H1 (cell line): ENCODE measurements at regions not wholly inside any gene's neighbourhood (a gene's known extent, or its start where the extent isn't known, plus 50 kb on each side); places are given as distances from the start of the nearest gene placed in this dataset.

Experiments used
- ATF3 ChIP-seq: IDR thresholded peaks from 2 replicates; pipeline ENCODE4 v1.6.1; 2011; ENCODE audit warnings: low read depth, mild to moderate bottlenecking, low read length; ENCODE audit not compliant: insufficient read depth
- BACH1 ChIP-seq: IDR thresholded peaks from 2 replicates; pipeline ENCODE4 v1.6.1; 2012; ENCODE audit warnings: low read length, improper control_type of control experiment
- BCL11A ChIP-seq, 2 experiments: IDR thresholded peaks; one replicate each; pipeline ENCODE4 v1.6.1; 2011; ENCODE audit warnings: low read depth in 2 of 2, low read length in 2 of 2, mild to moderate bottlenecking in 2 of 2
- CHD1 ChIP-seq: IDR thresholded peaks from 2 replicates; pipeline ENCODE4 v1.6.1; 2012; ENCODE audit warnings: low read depth, low read length, improper control_type of control experiment
- EGR1 ChIP-seq: IDR thresholded peaks from 2 replicates; pipeline ENCODE4 v1.6.1; 2011; ENCODE audit warnings: low read depth, low read length, borderline replicate concordance
- EZH2 ChIP-seq: fragments of 200-600 bp; sonication (generic); IDR thresholded peaks from 2 replicates; pipeline ENCODE4 v1.7.1; 2012; ENCODE audit warnings: low read depth, mild to moderate bottlenecking, moderate library complexity, low read length, inconsistent platforms; ENCODE audit not compliant: severe bottlenecking
- FOSL1 ChIP-seq: IDR thresholded peaks from 2 replicates; pipeline ENCODE4 v1.6.1; 2011; ENCODE audit warnings: mild to moderate bottlenecking, low read depth, low read length, moderate library complexity; ENCODE audit not compliant: insufficient read depth
- JUND ChIP-seq: IDR thresholded peaks from 2 replicates; pipeline ENCODE4 v1.6.1; 2011; ENCODE audit warnings: mild to moderate bottlenecking, improper control_type of control experiment, low read length
- KDM4A ChIP-seq: IDR thresholded peaks from one replicate; pipeline ENCODE4 v1.7.1; 2012; ENCODE audit warnings: low read depth, mild to moderate bottlenecking, moderate library complexity, low read length, inconsistent platforms; ENCODE audit not compliant: severe bottlenecking
- NRF1 ChIP-seq: IDR thresholded peaks from 2 replicates; pipeline ENCODE4 v1.6.1; 2011; ENCODE audit warnings: mild to moderate bottlenecking, low read depth, low read length, improper control_type of control experiment
- POU5F1 ChIP-seq: IDR thresholded peaks from 2 replicates; pipeline ENCODE4 v1.6.1; 2011; ENCODE audit warnings: low read depth, mild to moderate bottlenecking, low read length, moderate library complexity
- SAP30 ChIP-seq: fragments of 300-600 bp; sonication (generic); IDR thresholded peaks from 2 replicates; pipeline ENCODE4 v1.7.1; 2012; ENCODE audit warnings: low read length, moderate library complexity, mild to moderate bottlenecking, inconsistent platforms; ENCODE audit not compliant: insufficient read depth, insufficient replicate concordance
- SP2 ChIP-seq: IDR thresholded peaks from 2 replicates; pipeline ENCODE4 v1.6.1; 2012; ENCODE audit warnings: mild to moderate bottlenecking, low read length, inconsistent platforms
- TF ChIP-seq, protein P1 (sequence below), 3 experiments: IDR thresholded peaks; 1 replicate in 2 of 3; 2 replicates in 1 of 3; pipeline versions ENCODE4 v1.5.1 to v1.6.1; 2011; ENCODE audit warnings: low read length in 3 of 3, mild to moderate bottlenecking in 3 of 3, inconsistent platforms in 2 of 3, low read depth in 1 of 3, moderate library complexity in 1 of 3; ENCODE audit not compliant: insufficient read depth in 1 of 3; ENCODE audit errors: control extremely low read depth in 1 of 3

- TF ChIP-seq SP2 (no peak), SAP30 (no peak), BCL11A (IDR thresholded peaks at IDR 0.05; ENCODE audit: low read depth in 2 of 2, low read length in 2 of 2) (no peak), BACH1 (no peak), NRF1 (no peak), EGR1 (no peak), ATF3 (no peak), JUND (no peak), POU5F1 (no peak), KDM4A (no peak), CHD1 (no peak), FOSL1 (no peak), EZH2 (no peak)
- TF ChIP-seq, protein P1, sequence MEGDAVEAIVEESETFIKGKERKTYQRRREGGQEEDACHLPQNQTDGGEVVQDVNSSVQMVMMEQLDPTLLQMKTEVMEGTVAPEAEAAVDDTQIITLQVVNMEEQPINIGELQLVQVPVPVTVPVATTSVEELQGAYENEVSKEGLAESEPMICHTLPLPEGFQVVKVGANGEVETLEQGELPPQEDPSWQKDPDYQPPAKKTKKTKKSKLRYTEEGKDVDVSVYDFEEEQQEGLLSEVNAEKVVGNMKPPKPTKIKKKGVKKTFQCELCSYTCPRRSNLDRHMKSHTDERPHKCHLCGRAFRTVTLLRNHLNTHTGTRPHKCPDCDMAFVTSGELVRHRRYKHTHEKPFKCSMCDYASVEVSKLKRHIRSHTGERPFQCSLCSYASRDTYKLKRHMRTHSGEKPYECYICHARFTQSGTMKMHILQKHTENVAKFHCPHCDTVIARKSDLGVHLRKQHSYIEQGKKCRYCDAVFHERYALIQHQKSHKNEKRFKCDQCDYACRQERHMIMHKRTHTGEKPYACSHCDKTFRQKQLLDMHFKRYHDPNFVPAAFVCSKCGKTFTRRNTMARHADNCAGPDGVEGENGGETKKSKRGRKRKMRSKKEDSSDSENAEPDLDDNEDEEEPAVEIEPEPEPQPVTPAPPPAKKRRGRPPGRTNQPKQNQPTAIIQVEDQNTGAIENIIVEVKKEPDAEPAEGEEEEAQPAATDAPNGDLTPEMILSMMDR (IDR thresholded peaks at IDR 0.05; ENCODE audit: control extremely low read depth in 1 of 3, insufficient read depth in 1 of 3, low read depth in 1 of 3, low read length in 3 of 3) = no peak
These were observed 97.2 kb upstream of the KITLG start (continued) for GRCh38 chr12:88677464-88677863.
